Lower leg skin (tissue), 3 donors: ENCODE measurements at regions not wholly inside any gene's neighbourhood (a gene's known extent, or its start where the extent isn't known, plus 50 kb on each side); places are given as distances from the start of the nearest gene placed in this dataset.

Source experiments
- CTCF ChIP-seq, 3 donors: fragments of 450-650 bp; IDR thresholded peaks; one replicate each; pipeline ENCODE4 v1.5.1; 2016; ENCODE audit warnings: antibody characterized with exemption in 3 of 3, mild to moderate bottlenecking in 3 of 3, moderate library complexity in 2 of 3
- POLR2A ChIP-seq, 2 donors: fragments of 450-650 bp; IDR thresholded peaks; one replicate each; pipeline ENCODE4 v1.6.1; 2016 to 2017; ENCODE audit warnings: antibody characterized with exemption in 2 of 2, mild to moderate bottlenecking in 1 of 2, moderate library complexity in 1 of 2

GRCh38 chr1:65059930-65060538 lies 88.0 kb upstream of the AK4 start:
- TF ChIP-seq CTCF (IDR thresholded peaks at IDR 0.05) (peak in 1 of 3 donors; percentile 24), POLR2A (IDR thresholded peaks at IDR 0.05) (no peak)
